Skeletal muscle satellite cell (primary cell): ENCODE measurements at regions not wholly inside any gene's neighbourhood (a gene's known extent, or its start where the extent isn't known, plus 50 kb on each side); places are given as distances from the start of the nearest gene placed in this dataset.

ENCODE experiments used
- H3K27me3 ChIP-seq: 2 replicates; pipeline ENCODE4 v1.7.0; 2013; ENCODE audit warnings: low read length; ENCODE audit not compliant: control insufficient read depth, insufficient read depth
- H3K36me3 ChIP-seq: 2 replicates; pipeline ENCODE4 v1.7.0; 2013; ENCODE audit warnings: mild to moderate bottlenecking, control low read depth, low read length; ENCODE audit not compliant: insufficient read depth
- H3K4me1 ChIP-seq: 2 replicates; pipeline ENCODE4 v1.7.0; 2013; ENCODE audit warnings: low read length; ENCODE audit not compliant: control insufficient read depth, insufficient read depth
- H3K4me2 ChIP-seq: 2 replicates; pipeline ENCODE4 v1.7.0; 2013; ENCODE audit warnings: mild to moderate bottlenecking, low read length
- H3K4me3 ChIP-seq: 2 replicates; pipeline ENCODE4 v1.7.0; 2013; ENCODE audit warnings: low read length
- H3K9ac ChIP-seq: 2 replicates; pipeline ENCODE4 v1.7.0; 2013; ENCODE audit warnings: mild to moderate bottlenecking, low read depth, low read length, moderate library complexity
- H3K9me3 ChIP-seq: replicated peaks from 2 replicates; pipeline ENCODE4 v1.7.0; 2013; ENCODE audit warnings: mild to moderate bottlenecking, control low read depth, low read length

GRCh38 chr14:89491711-89492381, 74.8 kb upstream of the FOXN3 start:
- no peaks in the 10 kb centered on the region for H3K27me3 ChIP-seq
- peak overlapping the region; percentile 24 for H3K4me2 ChIP-seq
- H3K4me1 ChIP-seq = peaks cover 27% of the 10 kb centered on the region
- H3K36me3 ChIP-seq = no peaks in the 10 kb centered on the region
- no peaks in the 10 kb centered on the region for H3K9me3 ChIP-seq
- no peak overlapping the region for H3K9ac ChIP-seq
- H3K4me3 ChIP-seq = no peak overlapping the region

- H3K27me3 ChIP-seq = no peaks in the 10 kb centered on the region
- no peaks in the 10 kb centered on the region for H3K36me3 ChIP-seq
- no peak overlapping the region for H3K4me3 ChIP-seq
- H3K4me2 ChIP-seq = peak overlapping the region; percentile 85
- H3K4me1 ChIP-seq = peaks cover 27% of the 10 kb centered on the region
- H3K9me3 ChIP-seq = no peaks in the 10 kb centered on the region
- H3K9ac ChIP-seq = peak overlapping the region; percentile 55
These were observed 73.4 kb upstream of the FOXN3 start for GRCh38 chr14:89490466-89490865.

- H3K4me1 ChIP-seq = peaks cover 27% of the 10 kb centered on the region
- no peaks in the 10 kb centered on the region for H3K27me3 ChIP-seq
- no peaks in the 10 kb centered on the region for H3K36me3 ChIP-seq
- H3K4me2 ChIP-seq = peak overlapping the region; percentile 85
- H3K4me3 ChIP-seq = peak overlapping the region; percentile 58
- no peaks in the 10 kb centered on the region for H3K9me3 ChIP-seq
- peak overlapping the region; percentile 55 for H3K9ac ChIP-seq
These were observed 72.9 kb upstream of the FOXN3 start for GRCh38 chr14:89489761-89490437.

GRCh38 chr14:89486961-89487360, 69.9 kb upstream of the FOXN3 start:
- Histone ChIP-seq H3K9ac (no peak overlapping the region), H3K4me1 (peaks cover 24% of the 10 kb centered on the region), H3K4me2 (no peak overlapping the region), H3K36me3 (no peaks in the 10 kb centered on the region), H3K4me3 (no peak overlapping the region), H3K27me3 (no peaks in the 10 kb centered on the region), H3K9me3 (no peaks in the 10 kb centered on the region)

- H3K4me2 ChIP-seq = no peak overlapping the region
- no peak overlapping the region for H3K9ac ChIP-seq
- H3K4me3 ChIP-seq = no peak overlapping the region
- no peaks in the 10 kb centered on the region for H3K9me3 ChIP-seq
- no peaks in the 10 kb centered on the region for H3K36me3 ChIP-seq
- peaks cover 23% of the 10 kb centered on the region for H3K4me1 ChIP-seq
- H3K27me3 ChIP-seq = no peaks in the 10 kb centered on the region
These were observed 69.5 kb upstream of the FOXN3 start for GRCh38 chr14:89486505-89486904.

DNA sequence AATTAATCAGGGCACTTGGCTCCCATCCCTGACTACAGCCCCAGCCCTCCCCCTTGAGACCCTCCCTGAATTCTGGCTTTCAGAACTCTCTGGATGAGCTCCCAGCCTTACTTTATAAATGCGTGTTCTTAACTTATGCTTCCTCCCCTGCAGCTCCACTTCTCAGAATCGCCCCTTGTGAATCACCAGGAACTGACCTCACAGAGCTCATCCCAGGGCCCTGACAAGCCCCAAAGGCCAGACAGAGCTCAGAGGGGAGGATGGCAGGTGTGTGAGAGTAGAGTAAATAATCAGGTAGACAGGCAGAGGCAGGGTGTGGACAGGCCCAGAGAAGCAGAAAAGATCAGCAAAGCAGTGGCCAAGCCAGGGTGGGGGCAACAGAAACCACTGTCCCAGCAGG, 68.2 kb upstream of the FOXN3 start:
- no peak overlapping the region for H3K4me2 ChIP-seq
- no peaks in the 10 kb centered on the region for H3K9me3 ChIP-seq
- H3K27me3 ChIP-seq = no peaks in the 10 kb centered on the region
- H3K4me1 ChIP-seq = peaks cover 16% of the 10 kb centered on the region
- no peaks in the 10 kb centered on the region for H3K36me3 ChIP-seq
- H3K9ac ChIP-seq = no peak overlapping the region
- H3K4me3 ChIP-seq = no peak overlapping the region

- no peak overlapping the region for H3K9ac ChIP-seq
- H3K9me3 ChIP-seq = no peaks in the 10 kb centered on the region
- H3K27me3 ChIP-seq = no peaks in the 10 kb centered on the region
- peaks cover 6% of the 10 kb centered on the region for H3K4me1 ChIP-seq
- no peak overlapping the region for H3K4me2 ChIP-seq
- H3K4me3 ChIP-seq = no peak overlapping the region
- H3K36me3 ChIP-seq = no peaks in the 10 kb centered on the region
These were observed 67.2 kb upstream of the FOXN3 start for GRCh38 chr14:89484051-89484844.

GRCh38 chr14:89481196-89481595, 64.2 kb upstream of the FOXN3 start:
- no peaks in the 10 kb centered on the region for H3K36me3 ChIP-seq

DNA sequence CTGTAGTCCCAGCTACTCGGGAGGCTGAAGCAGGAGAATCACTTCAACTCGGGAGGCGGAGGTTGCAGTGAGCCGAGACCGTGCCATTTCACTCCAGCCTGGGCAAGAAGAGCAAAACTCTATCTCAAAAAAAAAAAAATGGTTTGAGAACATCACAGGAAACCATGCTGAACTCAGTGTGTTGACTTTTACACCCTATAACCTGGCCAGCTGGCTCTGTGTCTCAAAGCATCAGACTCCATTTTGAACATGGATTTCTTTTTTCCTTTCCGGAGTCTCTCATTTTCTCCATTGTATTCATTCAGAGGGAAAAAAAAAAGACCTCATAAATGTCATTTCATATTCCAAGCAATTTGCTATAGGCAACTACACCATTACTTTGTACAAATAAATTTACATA, 63.2 kb upstream of the FOXN3 start:
- Histone ChIP-seq H3K4me3 (no peak overlapping the region), H3K27me3 (no peaks in the 10 kb centered on the region), H3K9me3 (no peaks in the 10 kb centered on the region), H3K4me1 (peaks cover 5% of the 10 kb centered on the region), H3K36me3 (no peaks in the 10 kb centered on the region), H3K9ac (no peak overlapping the region), H3K4me2 (no peak overlapping the region)

More at GRCh38 chr14:89481196-89481595, 64.2 kb upstream of the FOXN3 start:
- Histone ChIP-seq H3K9ac (no peak overlapping the region), H3K4me1 (peaks cover 5% of the 10 kb centered on the region), H3K9me3 (no peaks in the 10 kb centered on the region), H3K4me3 (no peak overlapping the region), H3K27me3 (no peaks in the 10 kb centered on the region), H3K4me2 (no peak overlapping the region)

DNA sequence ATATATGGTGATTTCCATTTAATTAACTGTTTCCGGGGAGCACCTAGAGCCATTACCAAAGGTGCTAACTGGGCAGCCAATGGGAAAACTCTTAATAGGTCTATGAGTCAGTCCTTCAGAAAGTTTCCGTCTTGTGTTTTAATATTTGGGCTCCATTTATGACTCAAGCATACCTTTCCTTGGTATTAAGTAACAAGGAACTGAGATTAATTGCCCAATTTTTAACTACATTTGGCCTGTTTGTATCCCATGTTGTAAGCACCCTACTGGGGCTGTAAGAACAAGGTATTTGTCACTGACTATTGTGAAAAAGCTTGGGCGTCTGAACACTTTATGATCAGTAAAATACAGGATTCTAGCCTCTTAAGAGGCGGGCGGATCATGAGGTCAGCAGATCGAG, 62.8 kb upstream of the FOXN3 start:
- H3K4me3 ChIP-seq = no peak overlapping the region

GRCh38 chr14:89477391-89477790, 60.4 kb upstream of the FOXN3 start:
- Histone ChIP-seq H3K9me3 (no peaks in the 10 kb centered on the region), H3K27me3 (no peaks in the 10 kb centered on the region), H3K36me3 (no peaks in the 10 kb centered on the region), H3K9ac (no peak overlapping the region), H3K4me3 (no peak overlapping the region), H3K4me1 (peaks cover 17% of the 10 kb centered on the region), H3K4me2 (no peak overlapping the region)

More for the DNA sequence above, 62.8 kb upstream of the FOXN3 start:
- Histone ChIP-seq H3K27me3 (no peaks in the 10 kb centered on the region), H3K4me1 (peaks cover 5% of the 10 kb centered on the region), H3K4me2 (no peak overlapping the region), H3K9me3 (no peaks in the 10 kb centered on the region), H3K9ac (no peak overlapping the region), H3K36me3 (no peaks in the 10 kb centered on the region)
